DND-41 (cell line): ENCODE measurements at regions not wholly inside any gene's neighbourhood (a gene's known extent, or its start where the extent isn't known, plus 50 kb on each side); places are given as distances from the start of the nearest gene placed in this dataset.

Experiments
- ATAC-seq: fragments of 200-7000 bp; cut with Tn5 transposase; 3 replicates; pipeline ENCODE4 v1.9.1; 2021; ENCODE audit warnings: low read depth; ENCODE audit not compliant: insufficient read depth
- DNase-seq: peaks from one replicate; pipeline ENCODE4 v3.0.0-alpha.2; 2020
- H2AFZ ChIP-seq: 2 replicates; pipeline ENCODE4 v1.6.0; 2012; ENCODE audit warnings: low read depth, low read length
- H3K27ac ChIP-seq: 2 replicates; pipeline ENCODE4 v1.5.1; 2012; ENCODE audit warnings: low read length, inconsistent platforms
- H3K27me3 ChIP-seq: fragments of 200-600 bp; sonication (generic); 2 replicates; pipeline ENCODE4 v1.6.0; 2012; ENCODE audit warnings: low read length, mild to moderate bottlenecking, inconsistent platforms; ENCODE audit not compliant: insufficient read depth, poor library complexity
- H3K36me3 ChIP-seq: 2 replicates; pipeline ENCODE4 v1.5.1; 2012; ENCODE audit warnings: low read length, inconsistent platforms; ENCODE audit not compliant: insufficient read depth
- H3K4me1 ChIP-seq: 2 replicates; pipeline ENCODE4 v1.5.1; 2012; ENCODE audit warnings: mild to moderate bottlenecking, low read length; ENCODE audit not compliant: insufficient read depth
- H3K4me2 ChIP-seq: 2 replicates; pipeline ENCODE4 v1.6.0; 2012; ENCODE audit warnings: mild to moderate bottlenecking, moderate library complexity, low read length, inconsistent platforms; ENCODE audit not compliant: insufficient read depth
- H3K4me3 ChIP-seq, 2 experiments: fragments of 200-600 bp in 1 of 2; shearing (Covaris generic) in 1 of 2; 2 replicates each; pipeline ENCODE4 v1.5.1; 2012 to 2016; ENCODE audit warnings: inconsistent platforms in 2 of 2, low read length in 2 of 2, mild to moderate bottlenecking in 2 of 2, low read depth in 1 of 2, moderate library complexity in 1 of 2
- H3K79me2 ChIP-seq: 2 replicates; pipeline ENCODE4 v1.6.0; 2012; ENCODE audit warnings: low read length, inconsistent platforms; ENCODE audit not compliant: insufficient read depth
- H3K9ac ChIP-seq: 2 replicates; pipeline ENCODE4 v1.6.0; 2012; ENCODE audit warnings: low read depth, mild to moderate bottlenecking, inconsistent platforms, low read length, moderate library complexity
- H3K9me3 ChIP-seq: 2 replicates; pipeline ENCODE4 v1.5.1; 2012; ENCODE audit warnings: low read length, moderate library complexity, mild to moderate bottlenecking, inconsistent platforms; ENCODE audit not compliant: insufficient read depth, severe bottlenecking
- H4K20me1 ChIP-seq: 2 replicates; pipeline ENCODE4 v1.6.0; 2012; ENCODE audit warnings: low read length; ENCODE audit not compliant: insufficient read depth
- EZH2 ChIP-seq: IDR thresholded peaks from 3 replicates; pipeline ENCODE4 v1.6.1; 2012; ENCODE audit warnings: borderline replicate concordance, low read depth, mild to moderate bottlenecking, moderate library complexity, low read length, inconsistent platforms; ENCODE audit not compliant: severe bottlenecking
- TF ChIP-seq, protein P1 (sequence below): IDR thresholded peaks from 2 replicates; pipeline ENCODE4 v1.5.1; 2012; ENCODE audit warnings: borderline replicate concordance, low read length, moderate library complexity, mild to moderate bottlenecking; ENCODE audit not compliant: poor library complexity, severe bottlenecking; ENCODE audit errors: extremely low read depth

DNA sequence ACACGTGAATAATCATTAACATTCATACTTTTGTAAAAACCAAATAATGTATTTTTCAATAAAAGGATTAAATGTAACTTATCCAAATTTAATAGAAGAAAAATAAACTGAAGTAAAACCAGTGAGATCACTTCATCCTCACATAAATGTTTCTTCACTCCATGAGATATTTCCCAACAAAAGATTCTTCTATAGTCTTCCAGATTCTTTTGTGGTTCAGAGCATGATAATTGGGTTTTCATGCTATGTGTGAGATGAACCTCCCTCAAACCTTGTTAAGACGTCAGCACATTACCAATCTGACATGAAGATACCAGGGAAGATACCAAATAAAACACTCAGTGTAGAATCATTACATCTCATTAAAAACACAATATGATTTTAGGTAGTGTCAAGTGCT is 62.9 kb upstream of the OXGR1 start:
- TF ChIP-seq, protein P1, sequence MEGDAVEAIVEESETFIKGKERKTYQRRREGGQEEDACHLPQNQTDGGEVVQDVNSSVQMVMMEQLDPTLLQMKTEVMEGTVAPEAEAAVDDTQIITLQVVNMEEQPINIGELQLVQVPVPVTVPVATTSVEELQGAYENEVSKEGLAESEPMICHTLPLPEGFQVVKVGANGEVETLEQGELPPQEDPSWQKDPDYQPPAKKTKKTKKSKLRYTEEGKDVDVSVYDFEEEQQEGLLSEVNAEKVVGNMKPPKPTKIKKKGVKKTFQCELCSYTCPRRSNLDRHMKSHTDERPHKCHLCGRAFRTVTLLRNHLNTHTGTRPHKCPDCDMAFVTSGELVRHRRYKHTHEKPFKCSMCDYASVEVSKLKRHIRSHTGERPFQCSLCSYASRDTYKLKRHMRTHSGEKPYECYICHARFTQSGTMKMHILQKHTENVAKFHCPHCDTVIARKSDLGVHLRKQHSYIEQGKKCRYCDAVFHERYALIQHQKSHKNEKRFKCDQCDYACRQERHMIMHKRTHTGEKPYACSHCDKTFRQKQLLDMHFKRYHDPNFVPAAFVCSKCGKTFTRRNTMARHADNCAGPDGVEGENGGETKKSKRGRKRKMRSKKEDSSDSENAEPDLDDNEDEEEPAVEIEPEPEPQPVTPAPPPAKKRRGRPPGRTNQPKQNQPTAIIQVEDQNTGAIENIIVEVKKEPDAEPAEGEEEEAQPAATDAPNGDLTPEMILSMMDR, result no peak
- no peak for TF ChIP-seq EZH2
- Histone ChIP-seq H3K9me3 (no peaks in the 10 kb centered on the region), H3K4me3 (no peak overlapping the region), H4K20me1 (no peaks in the 10 kb centered on the region), H3K79me2 (no peaks in the 10 kb centered on the region), H3K9ac (no peak overlapping the region), H3K36me3 (no peaks in the 10 kb centered on the region), H3K27ac (no peak overlapping the region), H3K27me3 (no peaks in the 10 kb centered on the region), H3K4me1 (no peaks in the 10 kb centered on the region), H3K4me2 (no peak overlapping the region), H2AFZ (no peak overlapping the region)
- ATAC-seq, result no peak
- no peak for DNase-seq

DNA sequence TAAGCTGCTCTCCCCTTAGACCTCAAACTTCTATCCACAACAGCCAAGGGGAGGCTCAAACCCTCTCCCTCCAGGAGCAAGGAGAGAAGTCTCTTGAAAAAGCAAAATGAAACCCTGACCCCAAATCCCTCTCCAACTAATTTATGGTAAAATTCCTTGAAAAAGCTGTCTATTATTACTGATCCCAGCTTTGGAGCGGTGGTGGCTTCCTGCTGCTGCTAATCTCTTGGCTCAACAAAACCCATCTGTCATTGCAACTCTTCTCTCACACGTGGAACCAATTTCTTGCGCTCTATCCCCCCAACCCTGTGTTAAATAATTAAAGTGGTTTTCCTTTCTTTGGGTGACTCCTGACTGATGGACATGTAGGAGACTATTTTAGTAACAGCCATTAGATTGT is 64.1 kb upstream of the OXGR1 start:
- no peak for DNase-seq
- Histone ChIP-seq H3K4me1 (no peaks in the 10 kb centered on the region), H3K27me3 (no peaks in the 10 kb centered on the region), H4K20me1 (no peaks in the 10 kb centered on the region), H3K27ac (no peak overlapping the region), H3K9ac (no peak overlapping the region), H3K9me3 (no peaks in the 10 kb centered on the region), H3K4me3 (no peak overlapping the region), H3K36me3 (no peaks in the 10 kb centered on the region), H3K4me2 (no peak overlapping the region), H2AFZ (no peak overlapping the region), H3K79me2 (no peaks in the 10 kb centered on the region)
- no peak for ATAC-seq
- TF ChIP-seq EZH2, result no peak
- TF ChIP-seq, protein P1, result no peak

DNA sequence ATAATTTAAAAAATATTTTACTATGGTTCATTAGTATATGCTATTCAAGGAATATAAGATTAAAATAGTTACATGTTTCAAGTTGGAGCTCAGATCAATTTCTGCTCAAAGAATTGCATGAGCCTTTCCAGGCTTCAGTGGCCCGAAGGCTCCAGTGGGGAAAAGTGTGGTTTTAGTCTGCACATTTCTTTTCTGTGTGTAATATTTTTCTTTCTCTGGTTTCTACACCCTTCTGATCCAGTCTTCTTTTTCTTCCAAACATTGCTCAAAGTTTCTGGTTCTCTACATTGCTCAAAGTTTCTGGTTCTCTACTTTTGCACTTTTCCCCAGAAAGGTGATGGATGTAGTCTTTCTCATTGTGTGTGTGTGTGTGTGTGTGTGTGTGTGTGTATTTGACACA is 64.7 kb upstream of the OXGR1 start:
- DNase-seq (no peak), ATAC-seq (no peak)
- TF ChIP-seq, protein P1, result no peak
- TF ChIP-seq EZH2, result no peak
- Histone ChIP-seq H3K4me2 (no peak overlapping the region), H3K36me3 (no peaks in the 10 kb centered on the region), H2AFZ (no peak overlapping the region), H3K79me2 (no peaks in the 10 kb centered on the region), H3K4me3 (no peak overlapping the region), H3K4me1 (no peaks in the 10 kb centered on the region), H3K27me3 (no peaks in the 10 kb centered on the region), H3K9ac (no peak overlapping the region), H3K9me3 (no peaks in the 10 kb centered on the region), H4K20me1 (no peaks in the 10 kb centered on the region), H3K27ac (no peak overlapping the region)
